H9 (cell line): ENCODE measurements at regions not wholly inside any gene's neighbourhood (a gene's known extent, or its start where the extent isn't known, plus 50 kb on each side); places are given as distances from the start of the nearest gene placed in this dataset.
A peak's percentile ranks its signal among the peaks of the same experiment; 100 is the strongest.
"Not testable (repeated sequence)": the region's sequence is repeated elsewhere in the genome, so short reads cannot be mapped to it uniquely, and the experiment has no call there.

Source experiments
- DNase-seq: peaks from one replicate; pipeline ENCODE4 v3.0.0-alpha.2; 2017
- H2AFZ ChIP-seq: one replicate; pipeline ENCODE4 v1.6.1; 2013; ENCODE audit warnings: mild to moderate bottlenecking, low read length, control low read depth, moderate library complexity
- H2AK5ac ChIP-seq: 2 replicates; pipeline ENCODE4 v1.6.1; 2013; ENCODE audit warnings: low read length, control low read depth, mixed read lengths; ENCODE audit not compliant: insufficient read length
- H2BK120ac ChIP-seq: one replicate; pipeline ENCODE4 v1.6.1; 2013; ENCODE audit warnings: low read depth, mild to moderate bottlenecking, low read length, control low read depth, inconsistent platforms; ENCODE audit not compliant: poor library complexity, severe bottlenecking
- H2BK12ac ChIP-seq: 2 replicates; pipeline ENCODE4 v1.6.1; 2013; ENCODE audit warnings: low read length, control low read depth, mixed read lengths, low read depth; ENCODE audit not compliant: insufficient read length
- H2BK15ac ChIP-seq: 2 replicates; pipeline ENCODE4 v1.6.1; 2013; ENCODE audit warnings: low read depth, low read length, control low read depth
- H2BK20ac ChIP-seq: one replicate; pipeline ENCODE4 v1.6.1; 2013; ENCODE audit warnings: low read depth, mild to moderate bottlenecking, low read length, control low read depth, inconsistent platforms; ENCODE audit not compliant: poor library complexity, severe bottlenecking
- H2BK5ac ChIP-seq: 2 replicates; pipeline ENCODE4 v1.6.1; 2013; ENCODE audit warnings: low read length, control low read depth, mixed read lengths; ENCODE audit not compliant: insufficient read length
- H3K14ac ChIP-seq: 2 replicates; pipeline ENCODE4 v1.6.1; 2013; ENCODE audit warnings: low read length, control low read depth; ENCODE audit not compliant: insufficient read depth
- H3K18ac ChIP-seq: 2 replicates; pipeline ENCODE4 v1.6.1; 2013; ENCODE audit warnings: low read depth, mild to moderate bottlenecking, mixed read lengths, low read length, control low read depth; ENCODE audit not compliant: insufficient read length
- H3K23ac ChIP-seq: 2 replicates; pipeline ENCODE4 v1.6.1; 2013; ENCODE audit warnings: low read length, control low read depth, mixed read lengths, low read depth; ENCODE audit not compliant: insufficient read length
- H3K23me2 ChIP-seq: 2 replicates; pipeline ENCODE4 v1.6.1; 2013; ENCODE audit warnings: low read depth, mild to moderate bottlenecking, mixed read lengths, low read length, control low read depth; ENCODE audit not compliant: insufficient read length, poor library complexity, severe bottlenecking
- H3K27ac ChIP-seq: 2 replicates; pipeline ENCODE4 v1.5.1; 2013; ENCODE audit warnings: low read length, control low read depth, mixed read lengths, low read depth; ENCODE audit not compliant: insufficient read length
- H3K27me3 ChIP-seq: 2 replicates; pipeline ENCODE4 v1.6.1; 2013; ENCODE audit warnings: low read length, control low read depth, inconsistent platforms; ENCODE audit not compliant: insufficient read depth
- H3K4ac ChIP-seq: 2 replicates; pipeline ENCODE4 v1.6.1; 2013; ENCODE audit warnings: low read depth, mild to moderate bottlenecking, control low read depth, inconsistent platforms, low read length, moderate library complexity
- H3K4me1 ChIP-seq: 2 replicates; pipeline ENCODE4 v1.6.1; 2013; ENCODE audit warnings: low read length, control low read depth, inconsistent platforms; ENCODE audit not compliant: insufficient read depth
- H3K4me2 ChIP-seq: 2 replicates; pipeline ENCODE4 v1.6.1; 2013; ENCODE audit warnings: low read length, control low read depth, mixed read lengths; ENCODE audit not compliant: insufficient read length, insufficient read depth
- H3K56ac ChIP-seq: 2 replicates; pipeline ENCODE4 v1.6.1; 2013; ENCODE audit warnings: low read depth, mild to moderate bottlenecking, mixed read lengths, low read length, control low read depth; ENCODE audit not compliant: insufficient read length
- H3K79me1 ChIP-seq: 2 replicates; pipeline ENCODE4 v1.6.1; 2013; ENCODE audit warnings: low read depth, mild to moderate bottlenecking, moderate library complexity, low read length, control low read depth, inconsistent platforms; ENCODE audit not compliant: insufficient read depth, poor library complexity, severe bottlenecking
- H3K79me2 ChIP-seq: 2 replicates; pipeline ENCODE4 v1.6.1; 2013; ENCODE audit warnings: low read length, control low read depth, inconsistent platforms; ENCODE audit not compliant: insufficient read depth
- H3K9ac ChIP-seq: 2 replicates; pipeline ENCODE4 v1.6.1; 2013; ENCODE audit warnings: low read length, control low read depth, mixed read lengths; ENCODE audit not compliant: insufficient read length; ENCODE audit errors: extremely low read depth
- H3K9me3 ChIP-seq: one replicate; pipeline ENCODE4 v1.6.1; 2013; ENCODE audit warnings: low read depth, low read length, inconsistent platforms; ENCODE audit not compliant: control insufficient read depth
- H3T11ph ChIP-seq: one replicate; pipeline ENCODE4 v1.6.1; 2013; ENCODE audit warnings: mild to moderate bottlenecking, low read length, control low read depth, inconsistent platforms
- H4K20me1 ChIP-seq: one replicate; pipeline ENCODE4 v1.6.1; 2013; ENCODE audit not compliant: control insufficient read depth, insufficient read length, insufficient read depth
- H4K5ac ChIP-seq: 2 replicates; pipeline ENCODE4 v1.6.1; 2013; ENCODE audit warnings: low read depth, mild to moderate bottlenecking, mixed read lengths, low read length, control low read depth; ENCODE audit not compliant: insufficient read length
- H4K8ac ChIP-seq: replicated peaks from 2 replicates; pipeline ENCODE4 v1.6.1; 2013; ENCODE audit warnings: low read length, control low read depth, mixed read lengths, low read depth; ENCODE audit not compliant: insufficient read length
- H4K91ac ChIP-seq: 2 replicates; pipeline ENCODE4 v1.6.1; 2013; ENCODE audit warnings: low read depth, mild to moderate bottlenecking, moderate library complexity, mixed read lengths, low read length, control low read depth; ENCODE audit not compliant: insufficient read length
- H3K27ac Mint-ChIP-seq, 3 experiments: 2 replicates in 2 of 3; 3 replicates in 1 of 3; pipeline ENCODE4 v1.8.0; 2020 to 2021; ENCODE audit warnings: mixed read lengths in 3 of 3, mild to moderate bottlenecking in 1 of 3, moderate library complexity in 1 of 3
- H3K27me3 Mint-ChIP-seq: 2 replicates; pipeline ENCODE4 v1.8.0; 2021; ENCODE audit warnings: low read depth, mild to moderate bottlenecking, moderate library complexity, mixed read lengths
- H3K36me3 Mint-ChIP-seq, 3 experiments: 2 replicates in 2 of 3; 3 replicates in 1 of 3; pipeline ENCODE4 v1.8.0; 2020 to 2021; ENCODE audit warnings: low read depth in 3 of 3, mixed read lengths in 3 of 3; ENCODE audit not compliant: insufficient read depth in 1 of 3
- H3K4me1 Mint-ChIP-seq, 2 experiments: 2 replicates each; pipeline ENCODE4 v1.8.0; 2020; ENCODE audit warnings: mixed read lengths in 2 of 2
- H3K4me3 Mint-ChIP-seq, 2 experiments: 2 replicates in 1 of 2; 3 replicates in 1 of 2; pipeline ENCODE4 v1.8.0; 2020 to 2021; ENCODE audit warnings: mild to moderate bottlenecking in 2 of 2, mixed read lengths in 2 of 2, moderate library complexity in 1 of 2
- H3K9me3 Mint-ChIP-seq, 2 experiments: 2 replicates in 1 of 2; 3 replicates in 1 of 2; pipeline ENCODE4 v1.8.0; 2020; ENCODE audit warnings: mild to moderate bottlenecking in 2 of 2, mixed read lengths in 2 of 2, moderate library complexity in 1 of 2
- WGBS: extraction: QIAGEN DNeasy Blood & Tissue Kit; methylation state at CpG from one replicate; pipeline ENCODE4 v1.1.7; 2013; ENCODE audit warnings: missing lambda C conversion rate, low lambda C conversion rate, mixed read lengths; ENCODE audit not compliant: insufficient read length; ENCODE audit errors: extremely low coverage; 5-methylcytosine and 5-hydroxymethylcytosine counted together
- TF ChIP-seq, protein P1 (sequence below): fragments of 200-600 bp; sonication (generic); conservative IDR thresholded peaks from 3 replicates; pipeline ENCODE4 v1.8.0; 2021; ENCODE audit warnings: antibody characterized with exemption, mild to moderate bottlenecking

DNA sequence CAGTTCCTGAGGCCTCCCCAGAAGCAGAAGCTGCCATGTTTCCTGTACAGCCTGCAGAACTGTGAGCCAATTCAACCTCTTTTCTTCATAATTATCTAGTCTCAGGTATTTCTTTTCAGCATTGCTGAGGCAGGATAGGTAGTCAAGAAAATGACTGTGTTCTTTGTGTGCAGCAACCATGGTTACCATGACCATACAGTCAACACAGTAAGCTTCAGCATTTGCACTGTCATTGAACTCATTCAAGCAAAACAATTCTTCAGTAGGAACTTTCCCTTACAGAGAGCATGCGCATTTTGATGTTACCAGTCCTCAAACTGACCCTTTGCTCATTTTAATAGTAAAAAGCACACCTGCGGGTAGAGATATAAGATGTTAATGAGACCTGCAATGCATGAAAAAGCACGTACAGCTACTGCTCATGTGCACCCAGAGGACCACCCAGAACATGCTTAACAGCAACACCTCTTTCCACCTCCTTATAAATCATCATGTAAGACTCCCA is 180.8 kb downstream of the PRKX start:
- H3K27ac Mint-ChIP-seq, result peak overlapping the region in 2 of 3 experiments; percentile 31 to 90; a peak in 5 of 7 replicates
- Histone ChIP-seq H2BK120ac (no peak overlapping the region), H2BK12ac (no peak overlapping the region), H4K20me1 (no peaks in the 10 kb centered on the region), H3K23ac (no peak overlapping the region), H3K14ac (peak overlapping the region; percentile 81; the same call in 1 of the 2 replicates), H3K18ac (peak overlapping the region; percentile 50), H3K4me1 (peaks cover 13% of the 10 kb centered on the region; the same call in 1 of the 2 replicates), H3K56ac (no peak overlapping the region), H3K79me2 (no peaks in the 10 kb centered on the region), H2AK5ac (no peak overlapping the region), H3K27me3 (no peaks in the 10 kb centered on the region), H4K5ac (no peak overlapping the region), H3K9ac (no peak overlapping the region), H3K23me2 (no peaks in the 10 kb centered on the region), H4K8ac (no peak overlapping the region), H3K9me3 (no peaks in the 10 kb centered on the region), H4K91ac (no peak overlapping the region), H3K79me1 (no peaks in the 10 kb centered on the region), H3T11ph (no peak overlapping the region), H3K4me2 (peak overlapping the region; percentile 28), H2BK15ac (no peak overlapping the region), H2BK5ac (no peak overlapping the region), H2BK20ac (peak overlapping the region; percentile 84), H3K27ac (no peak overlapping the region), H3K4ac (no peak overlapping the region), H2AFZ (no peak overlapping the region)
- peaks cover 17 to 21% of the 10 kb centered on the region in 2 experiments for H3K4me1 Mint-ChIP-seq
- no peak for DNase-seq
- H3K9me3 Mint-ChIP-seq, result peaks cover 17 to 18% of the 10 kb centered on the region in 2 experiments
- TF ChIP-seq, protein P1, sequence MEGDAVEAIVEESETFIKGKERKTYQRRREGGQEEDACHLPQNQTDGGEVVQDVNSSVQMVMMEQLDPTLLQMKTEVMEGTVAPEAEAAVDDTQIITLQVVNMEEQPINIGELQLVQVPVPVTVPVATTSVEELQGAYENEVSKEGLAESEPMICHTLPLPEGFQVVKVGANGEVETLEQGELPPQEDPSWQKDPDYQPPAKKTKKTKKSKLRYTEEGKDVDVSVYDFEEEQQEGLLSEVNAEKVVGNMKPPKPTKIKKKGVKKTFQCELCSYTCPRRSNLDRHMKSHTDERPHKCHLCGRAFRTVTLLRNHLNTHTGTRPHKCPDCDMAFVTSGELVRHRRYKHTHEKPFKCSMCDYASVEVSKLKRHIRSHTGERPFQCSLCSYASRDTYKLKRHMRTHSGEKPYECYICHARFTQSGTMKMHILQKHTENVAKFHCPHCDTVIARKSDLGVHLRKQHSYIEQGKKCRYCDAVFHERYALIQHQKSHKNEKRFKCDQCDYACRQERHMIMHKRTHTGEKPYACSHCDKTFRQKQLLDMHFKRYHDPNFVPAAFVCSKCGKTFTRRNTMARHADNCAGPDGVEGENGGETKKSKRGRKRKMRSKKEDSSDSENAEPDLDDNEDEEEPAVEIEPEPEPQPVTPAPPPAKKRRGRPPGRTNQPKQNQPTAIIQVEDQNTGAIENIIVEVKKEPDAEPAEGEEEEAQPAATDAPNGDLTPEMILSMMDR, result no peak
- H3K36me3 Mint-ChIP-seq, result peaks cover 2 to 8% (median 6%) of the 10 kb centered on the region in 3 experiments; a peak in 4 of 7 replicates
- no peak overlapping the region for H3K4me3 Mint-ChIP-seq
- H3K27me3 Mint-ChIP-seq, result peaks cover 10% of the 10 kb centered on the region
- no CpG with 5 or more reads among the region's 3 CpGs for WGBS

DNA sequence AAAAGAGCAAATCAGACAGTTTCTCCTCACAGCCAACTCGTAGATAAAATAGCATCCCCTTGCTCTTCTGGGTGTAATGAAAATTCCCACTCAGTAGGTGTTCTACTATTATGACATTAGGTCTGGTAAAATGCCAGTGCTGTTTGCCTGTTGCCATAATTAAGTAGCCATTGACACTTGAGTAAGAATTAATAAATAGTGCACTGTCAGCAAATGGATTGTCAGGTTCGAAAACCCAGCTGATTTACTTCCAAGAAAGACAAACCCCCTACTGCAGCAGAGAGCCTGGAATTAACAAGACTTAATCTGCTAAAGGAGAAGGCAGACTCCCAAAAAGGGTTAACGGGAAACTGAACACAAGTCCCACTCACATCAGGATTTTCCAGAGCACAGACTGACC is 182.0 kb downstream of the PRKX start:
- not testable (repeated sequence) for H3K56ac ChIP-seq, H3K4ac ChIP-seq, H4K91ac ChIP-seq, H3K4me3 Mint-ChIP-seq, H3K27ac ChIP-seq, H3T11ph ChIP-seq, H2BK12ac ChIP-seq, H3K9me3 ChIP-seq, H3K36me3 Mint-ChIP-seq, H4K5ac ChIP-seq, H3K79me1 ChIP-seq, H2BK5ac ChIP-seq, H3K9ac ChIP-seq, H2BK15ac ChIP-seq, H2AFZ ChIP-seq, DNase-seq, H3K23ac ChIP-seq, H2AK5ac ChIP-seq, H3K27ac Mint-ChIP-seq, H3K18ac ChIP-seq, H3K23me2 ChIP-seq, H3K14ac ChIP-seq, H3K4me2 ChIP-seq, H3K79me2 ChIP-seq, H3K27me3 Mint-ChIP-seq, H3K27me3 ChIP-seq, H2BK120ac ChIP-seq, H4K20me1 ChIP-seq, H2BK20ac ChIP-seq, H4K8ac ChIP-seq
- Mint-ChIP-seq H3K9me3 (peaks cover 17 to 18% of the 10 kb centered on the region in 2 experiments), H3K4me1 (peaks cover 17 to 21% of the 10 kb centered on the region in 2 experiments)
- peaks cover 13% of the 10 kb centered on the region; the same call in 1 of the 2 replicates for H3K4me1 ChIP-seq
- no CpG with 5 or more reads among the region's 3 CpGs for WGBS
